ENCODE measurements at regions not wholly inside any gene's neighbourhood (a gene's known extent, or its start where the extent isn't known, plus 50 kb on each side); places are given as distances from the start of the nearest gene placed in this dataset.
"Not testable (repeated sequence)": the region's sequence is repeated elsewhere in the genome, so short reads cannot be mapped to it uniquely, and the experiment has no call there.

DNA sequence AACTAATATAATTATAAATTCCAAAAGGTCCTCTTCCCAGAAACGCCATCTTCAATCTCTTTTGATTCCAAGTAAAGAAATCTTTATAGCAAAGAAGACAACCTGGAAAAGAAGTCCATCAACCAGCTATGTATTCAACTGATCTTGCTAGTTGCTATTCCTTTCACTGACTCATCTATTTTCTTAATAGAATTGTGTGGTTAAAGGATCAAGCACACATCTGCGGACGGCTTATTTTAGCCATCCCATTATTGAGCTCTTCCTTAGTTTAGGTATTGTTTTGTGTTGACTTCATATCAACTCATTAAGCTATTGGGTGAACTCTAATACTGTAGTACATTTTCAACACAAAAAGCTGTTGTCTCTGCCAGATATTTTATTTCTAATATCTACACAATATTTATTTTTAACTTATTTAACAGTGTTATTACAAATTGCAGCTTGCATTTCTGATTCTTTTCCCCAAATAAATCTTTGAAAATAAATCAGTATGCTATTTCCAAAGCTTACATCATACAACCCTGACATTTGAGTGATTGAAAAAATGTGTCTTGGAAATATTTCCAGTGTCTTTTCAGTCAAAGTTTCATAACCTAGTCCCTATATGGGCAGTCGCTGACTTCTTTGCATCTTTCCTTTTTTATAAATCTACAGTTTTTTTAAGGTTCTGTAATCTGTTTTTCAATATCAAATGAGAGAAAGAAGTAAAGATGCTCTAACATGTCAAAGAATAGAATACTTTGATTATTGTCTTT, 158.8 kb upstream of the SPRY2 start:
- DNase-seq: no peak

DNA sequence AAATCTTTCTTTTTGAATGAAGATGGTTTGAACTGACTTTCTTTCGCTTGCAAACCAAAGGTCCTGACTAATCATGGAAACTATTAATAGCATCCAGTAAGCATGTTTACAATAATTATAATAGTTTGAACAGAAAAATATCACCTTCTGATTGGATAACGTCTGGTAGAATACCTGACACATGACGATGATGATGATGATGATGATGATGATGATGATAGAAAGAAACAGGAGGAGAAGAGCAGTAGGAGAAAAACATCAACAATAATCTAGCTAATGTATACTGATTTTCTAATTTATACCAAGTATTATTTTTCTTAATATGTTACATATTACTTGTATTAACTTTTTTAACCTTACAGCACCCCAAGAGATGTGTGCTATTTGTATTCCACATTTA, 157.5 kb upstream of the SPRY2 start:
- DNase-seq: no peak

DNA sequence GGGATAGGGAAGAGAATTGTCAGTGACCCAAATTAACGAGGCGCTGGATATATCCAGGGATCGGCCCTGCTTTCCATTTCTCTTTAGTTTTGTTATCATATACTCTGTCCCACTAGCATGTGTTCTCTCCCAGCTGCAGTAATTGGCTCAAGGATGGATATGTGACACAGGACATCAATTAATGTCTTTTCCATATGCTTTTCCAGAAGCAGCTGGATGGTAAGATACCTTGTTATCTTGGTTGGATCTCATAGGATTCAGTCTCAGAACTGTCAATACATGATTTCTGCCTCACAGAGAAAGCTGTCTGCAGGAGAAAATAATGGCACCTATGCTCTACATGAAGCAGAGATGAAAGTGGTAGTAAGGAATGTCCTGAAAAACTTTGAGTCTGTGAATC, 157.1 kb upstream of the SPRY2 start:
- DNase-seq: no peak

DNA sequence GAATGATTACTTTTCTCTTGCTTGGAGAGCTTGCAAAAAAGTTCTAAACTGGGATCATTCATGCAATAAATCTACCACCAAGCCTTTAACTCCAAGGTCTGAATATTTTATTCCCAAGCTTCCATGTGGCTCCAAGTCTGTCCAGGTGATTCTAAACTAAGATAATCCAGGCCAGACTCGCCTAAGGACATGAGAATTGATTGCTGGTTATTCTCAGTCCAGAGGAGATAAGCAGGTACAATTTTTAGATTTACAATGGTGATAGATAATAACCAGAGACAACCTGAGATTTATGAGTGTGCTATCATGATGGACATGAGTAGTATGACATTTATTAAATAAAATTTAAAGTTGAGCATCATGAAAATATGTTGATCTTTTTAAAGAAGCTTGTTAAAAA, 156.5 kb upstream of the SPRY2 start:
- DNase-seq: no peak

DNA sequence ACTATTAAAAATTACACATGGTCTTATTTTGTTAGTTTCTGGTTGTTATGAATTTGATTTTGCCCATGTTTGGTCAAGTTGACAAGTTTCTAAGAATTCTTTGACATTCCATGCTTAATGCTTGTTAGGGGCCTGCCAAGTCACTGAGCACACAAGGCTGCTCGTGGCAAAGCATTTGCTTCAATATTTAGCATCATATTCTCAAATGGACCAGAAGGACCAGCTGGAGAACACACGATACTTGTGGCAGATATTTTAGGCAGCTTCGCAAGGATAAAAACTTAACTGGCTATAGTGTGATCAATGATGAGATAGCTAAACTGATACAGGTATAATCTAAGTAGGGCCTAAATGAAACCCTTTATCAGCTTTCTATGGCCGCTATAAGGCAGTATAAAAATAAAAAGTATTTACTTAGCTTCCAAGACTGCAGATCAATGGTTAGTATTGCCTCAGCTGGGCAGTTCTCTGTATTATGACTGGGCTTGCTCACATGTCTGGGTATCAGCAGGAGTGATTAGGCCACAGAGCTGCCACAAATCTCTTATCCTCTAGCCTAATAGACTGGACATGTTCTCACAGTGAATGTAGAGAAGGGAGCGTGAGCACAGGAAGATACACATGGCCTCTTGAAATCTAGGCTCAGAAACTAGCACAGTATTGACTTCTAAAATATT, 155.9 kb upstream of the SPRY2 start:
- DNase-seq: no peak

DNA sequence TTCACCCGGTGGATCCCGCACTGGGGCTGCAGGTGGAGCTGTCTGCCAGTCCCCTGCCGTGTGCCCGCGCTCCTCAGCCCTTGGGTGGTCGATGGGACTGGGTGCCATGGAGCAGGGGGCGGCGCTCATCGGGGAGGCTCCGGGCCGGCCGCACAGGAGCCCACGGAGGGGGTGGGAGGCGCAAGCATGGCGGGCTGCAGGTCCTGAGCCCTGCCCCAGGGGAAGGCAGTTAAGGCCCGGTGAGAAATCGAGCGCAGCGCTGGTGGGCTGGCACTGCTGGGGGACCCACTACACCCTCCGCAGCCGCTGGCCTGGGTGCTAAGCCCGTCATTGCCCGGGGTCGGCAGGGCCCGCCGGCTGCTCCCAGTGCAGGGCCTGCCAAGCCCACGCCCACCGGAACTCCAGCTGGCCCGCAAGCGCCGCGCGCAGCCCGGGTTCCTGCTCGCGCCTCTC, 149.6 kb upstream of the SPRY2 start:
- not testable (repeated sequence) for DNase-seq

DNA sequence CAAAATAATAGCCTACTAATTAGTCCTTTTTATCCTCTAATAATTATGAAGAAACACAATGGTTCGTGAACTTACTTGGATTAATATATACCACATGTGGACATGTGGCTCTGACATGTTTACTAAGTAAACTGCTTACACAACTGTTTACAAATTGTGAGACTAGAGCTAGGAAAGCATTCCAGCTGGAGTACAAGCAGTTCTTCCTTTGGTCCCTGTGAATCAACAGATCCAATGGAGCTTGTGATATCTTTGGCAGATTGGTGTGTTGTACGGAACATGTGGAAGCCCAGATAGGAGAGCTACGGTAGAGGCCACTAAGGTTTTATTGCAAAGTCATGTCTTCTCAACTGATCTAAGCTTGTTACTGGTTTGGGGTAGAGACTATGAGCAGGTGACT, 145.5 kb upstream of the SPRY2 start:
- DNase-seq: no peak

DNA sequence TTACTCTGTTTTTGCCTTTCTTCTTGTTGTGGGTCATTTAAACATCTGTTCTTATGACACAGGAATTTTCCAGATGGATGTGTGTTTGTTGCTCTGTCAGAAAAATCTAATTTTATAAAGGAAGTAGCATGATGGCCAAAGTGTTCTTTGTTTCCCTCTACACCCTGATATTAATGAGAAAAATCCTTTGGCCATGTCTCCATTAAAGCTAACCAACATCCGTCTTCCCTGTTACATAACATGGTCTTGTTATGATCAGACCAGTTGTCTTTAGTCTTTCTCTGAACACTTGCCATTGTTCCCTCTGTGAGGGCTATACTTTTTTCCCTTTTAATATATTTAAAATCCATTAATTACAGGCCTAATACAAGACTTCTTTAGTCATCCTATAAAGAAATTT, 142.2 kb upstream of the SPRY2 start:
- DNase-seq: no peak

DNA sequence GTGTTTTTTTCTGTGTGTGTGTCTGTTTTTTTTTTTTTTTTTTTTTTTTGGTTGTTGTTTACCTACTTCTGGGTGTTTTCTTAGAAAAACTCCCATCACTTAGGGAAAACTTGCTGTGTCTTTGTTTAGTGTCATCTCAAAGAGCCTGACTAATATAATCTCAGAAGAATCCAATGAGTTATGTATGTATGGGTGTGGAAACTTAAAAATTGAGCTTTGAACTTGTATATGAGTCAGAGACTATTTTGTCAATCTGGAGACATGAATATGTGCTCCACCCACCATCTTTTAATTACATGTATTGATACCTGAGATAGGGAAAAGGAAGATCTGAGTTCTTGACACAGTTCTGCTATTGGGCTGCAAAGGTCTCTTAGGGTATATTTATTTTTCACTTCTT, 140.7 kb upstream of the SPRY2 start:
- no peak for DNase-seq

DNA sequence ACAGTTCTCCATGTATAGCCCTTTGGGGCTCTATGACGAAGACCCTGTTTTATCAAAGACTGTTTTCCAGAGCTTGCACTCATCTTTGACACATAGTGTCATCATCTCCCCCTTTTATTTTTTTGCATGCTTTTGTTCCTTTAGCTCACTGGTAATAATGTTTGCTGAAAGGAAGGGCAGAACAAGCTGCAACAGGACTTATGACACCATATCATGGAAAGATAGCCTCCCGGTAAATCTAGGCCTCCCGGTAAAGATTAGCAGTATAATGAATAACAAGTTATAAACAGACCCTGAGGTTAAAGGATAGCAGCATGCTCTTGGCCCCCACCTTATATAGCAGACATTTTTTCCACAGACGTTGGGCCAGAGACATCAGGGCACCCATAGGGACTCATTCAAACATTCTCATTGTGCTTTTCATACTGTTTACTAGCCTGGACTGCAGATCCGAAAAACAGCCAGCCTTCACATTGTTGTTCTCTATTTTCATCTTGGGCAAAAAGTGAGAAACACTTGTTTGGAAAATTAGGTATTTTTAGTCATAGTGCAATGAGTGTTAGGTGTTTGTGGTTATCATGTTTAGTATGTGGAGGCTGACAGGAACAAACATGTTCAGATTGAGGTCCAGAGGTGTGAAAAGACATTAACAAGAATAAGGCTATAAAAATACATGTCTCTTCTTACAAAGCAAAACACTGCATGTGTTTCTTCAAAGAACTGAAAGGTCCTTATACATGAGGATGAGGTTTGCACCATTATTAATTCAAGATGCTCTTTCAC, 136.9 kb upstream of the SPRY2 start:
- no peak for DNase-seq

DNA sequence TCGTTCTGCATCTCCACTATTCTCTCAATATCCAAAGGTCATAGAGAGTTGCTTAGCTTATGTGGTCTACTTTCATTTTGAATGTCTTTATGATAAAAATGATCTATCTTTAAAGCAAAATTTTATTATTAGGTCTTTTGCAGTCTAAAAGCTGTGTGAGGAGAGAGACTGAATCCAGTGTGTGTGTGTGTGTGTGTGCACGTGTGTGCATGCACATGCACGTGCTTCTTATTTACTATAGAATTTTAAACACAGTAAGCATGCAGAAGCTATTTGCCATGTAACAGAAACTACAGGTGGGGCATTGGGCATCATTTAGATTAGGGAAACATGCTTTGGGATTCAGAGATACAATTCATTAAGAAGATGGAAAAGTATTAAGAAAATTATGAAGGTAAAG, 136.0 kb upstream of the SPRY2 start:
- DNase-seq: no peak

DNA sequence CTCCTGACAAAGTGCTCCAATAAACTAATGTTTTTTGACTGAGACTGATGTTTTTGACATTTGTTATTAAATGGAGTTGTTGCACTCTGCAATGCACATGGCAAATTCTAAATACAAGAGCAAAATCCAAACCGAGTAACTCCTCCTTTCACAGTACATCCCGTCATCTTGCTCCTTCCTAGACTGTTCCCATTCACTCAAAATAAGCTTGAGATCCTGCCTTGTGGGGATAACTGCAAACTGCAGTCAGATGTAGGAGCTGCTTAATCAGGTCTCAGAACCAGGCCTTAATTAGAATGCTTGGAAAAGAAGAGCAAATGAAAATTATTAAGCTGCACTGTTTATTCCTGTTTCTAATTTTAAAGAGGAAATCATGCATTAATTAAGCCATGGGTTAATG, 134.8 kb upstream of the SPRY2 start:
- no peak for DNase-seq

DNA sequence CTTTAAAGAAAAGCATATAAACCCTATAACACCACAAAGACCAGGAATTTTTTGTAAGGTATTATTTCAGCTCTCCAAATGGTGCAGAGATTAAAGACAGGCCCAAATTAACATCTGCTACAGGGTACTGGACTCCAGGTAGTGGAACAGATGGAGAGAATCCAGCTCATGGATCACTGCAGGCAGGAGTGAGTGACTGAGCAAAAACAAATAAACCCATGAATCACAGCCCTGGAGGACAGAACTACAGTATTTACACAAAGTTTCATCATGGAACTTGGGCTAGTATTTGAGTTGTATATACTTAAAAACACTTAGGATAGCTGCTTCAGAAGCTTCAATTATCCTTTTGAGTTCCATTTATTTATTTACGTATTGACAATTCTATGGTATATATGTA, 132.8 kb upstream of the SPRY2 start:
- DNase-seq: no peak

DNA sequence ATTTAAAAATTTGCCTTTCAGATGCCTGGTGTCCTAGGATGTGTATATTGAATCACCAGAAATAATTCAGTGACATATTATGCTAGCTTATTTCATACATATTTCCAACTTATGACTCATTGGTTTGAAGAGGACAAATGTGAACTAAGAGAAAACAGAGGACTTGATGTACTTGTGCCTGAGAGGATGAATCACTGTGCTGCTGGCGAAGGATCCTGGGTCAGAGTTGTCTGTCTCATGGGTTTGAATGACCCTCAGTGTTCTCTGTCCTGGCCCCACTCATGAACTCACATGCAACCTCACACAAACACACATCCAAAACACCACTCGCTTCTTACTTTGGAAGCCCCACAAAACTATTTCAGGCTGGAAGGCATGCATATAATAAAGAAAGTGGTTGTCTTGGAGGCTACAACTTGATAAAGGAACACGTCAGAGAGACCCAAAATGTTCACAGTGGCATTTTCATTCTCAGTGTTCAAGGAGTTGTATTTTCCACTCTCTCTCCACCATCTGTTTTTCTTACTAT, 129.0 kb upstream of the SPRY2 start:
- DNase-seq: no peak

DNA sequence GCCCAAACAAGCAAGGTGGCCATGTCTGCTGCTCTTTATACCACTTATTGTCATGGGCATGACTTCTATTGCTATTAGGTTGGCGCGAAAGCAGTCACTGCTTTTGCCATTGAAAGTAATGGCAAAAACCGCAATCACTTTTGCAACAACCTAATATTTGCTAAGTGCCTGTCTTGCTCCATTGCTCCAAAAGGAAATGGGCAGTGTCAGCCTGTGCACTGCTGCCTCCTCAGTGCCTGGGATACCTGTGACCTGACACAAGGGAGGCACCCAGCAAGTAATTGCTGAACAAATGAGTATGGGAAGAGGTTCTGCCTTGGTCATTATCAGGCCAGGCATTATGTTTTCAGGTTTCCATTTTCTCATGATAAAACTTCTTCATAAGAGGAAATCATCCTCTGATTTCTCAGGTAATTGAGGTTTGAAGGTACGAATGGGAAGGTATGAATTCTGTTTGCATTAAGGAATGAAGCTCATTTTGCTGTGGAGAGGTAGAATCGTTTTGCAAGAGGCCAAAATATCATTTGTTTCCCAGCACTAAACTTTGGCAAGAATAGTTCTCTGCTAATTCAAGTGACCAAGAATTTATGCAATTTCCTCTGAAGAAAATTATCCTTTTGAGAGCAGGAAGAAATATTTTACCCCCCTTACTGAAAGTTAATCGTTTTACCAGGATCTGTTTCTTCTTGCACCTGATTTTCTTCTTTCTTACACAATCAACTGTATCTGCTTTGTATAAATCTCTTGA, 128.4 kb upstream of the SPRY2 start:
- no peak for DNase-seq

DNA sequence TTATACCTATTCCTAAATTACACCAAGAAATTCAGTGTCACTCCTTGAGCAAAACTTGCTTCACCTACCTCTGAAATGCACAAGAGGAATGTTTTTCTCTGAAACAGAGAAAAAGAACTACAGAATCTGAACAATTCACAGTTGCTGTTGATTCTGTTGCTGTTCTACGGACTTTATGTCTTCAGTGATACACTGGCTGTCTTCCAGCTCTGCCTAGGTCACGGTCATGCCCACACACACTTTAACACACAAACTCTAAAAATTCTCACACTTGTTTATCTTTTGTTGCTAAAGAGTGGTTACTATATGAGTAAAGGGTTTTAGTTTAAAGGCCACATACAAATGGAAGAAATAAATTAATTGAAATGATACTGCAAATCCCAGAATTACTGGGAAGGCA, 124.4 kb upstream of the SPRY2 start:
- DNase-seq: no peak

DNA sequence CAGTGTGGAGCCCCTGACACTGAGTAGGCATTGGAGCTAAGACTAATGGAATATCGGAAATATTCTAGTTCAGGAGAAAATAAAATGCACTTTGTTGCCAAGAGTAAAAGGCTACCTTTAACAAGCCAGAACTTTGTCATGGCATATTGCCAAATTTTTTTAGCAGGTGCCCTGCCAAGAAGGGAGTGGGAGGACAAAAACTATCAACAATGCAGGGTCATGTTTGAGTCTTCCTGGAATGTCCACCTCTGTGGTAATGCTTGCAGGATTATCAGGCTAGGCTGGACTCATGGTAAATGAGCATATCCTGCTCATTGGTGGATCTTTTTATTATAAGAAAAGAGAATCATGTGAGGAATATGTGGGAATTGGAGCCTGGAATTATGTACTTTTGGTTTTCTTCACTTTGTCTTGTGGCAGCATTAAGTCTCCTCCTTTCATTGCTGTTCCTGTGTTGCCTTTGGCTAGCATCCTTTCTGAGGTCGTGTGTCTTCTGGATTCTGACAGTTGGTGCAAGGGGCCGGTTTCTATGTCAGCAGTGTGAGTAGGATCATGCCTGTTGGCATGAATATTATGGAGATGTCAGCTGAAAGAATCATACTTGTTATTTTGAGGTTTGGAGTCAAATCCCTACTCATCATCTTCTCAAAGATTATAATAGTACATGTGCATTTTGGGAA, 122.9 kb upstream of the SPRY2 start:
- no peak for DNase-seq

DNA sequence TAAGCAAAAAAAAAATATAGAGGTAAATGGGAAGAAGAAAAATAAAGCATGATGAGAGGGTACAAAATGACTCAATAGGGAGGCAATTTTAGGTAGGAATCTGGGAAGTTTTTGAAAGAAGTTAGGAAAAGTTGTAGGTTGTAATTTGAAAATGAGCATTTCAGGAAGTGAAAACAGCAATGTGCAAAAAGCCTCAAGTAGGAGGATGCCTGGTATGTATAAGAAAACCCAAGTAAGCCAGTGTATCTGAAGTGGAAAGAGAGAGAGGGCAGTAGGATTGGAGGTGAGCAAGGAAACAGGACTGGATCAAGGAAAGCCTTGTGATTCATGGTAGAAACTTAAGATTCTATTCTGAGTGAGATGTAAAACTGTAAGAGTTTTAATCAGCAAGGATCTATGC, 121.6 kb upstream of the SPRY2 start:
- no peak for DNase-seq

DNA sequence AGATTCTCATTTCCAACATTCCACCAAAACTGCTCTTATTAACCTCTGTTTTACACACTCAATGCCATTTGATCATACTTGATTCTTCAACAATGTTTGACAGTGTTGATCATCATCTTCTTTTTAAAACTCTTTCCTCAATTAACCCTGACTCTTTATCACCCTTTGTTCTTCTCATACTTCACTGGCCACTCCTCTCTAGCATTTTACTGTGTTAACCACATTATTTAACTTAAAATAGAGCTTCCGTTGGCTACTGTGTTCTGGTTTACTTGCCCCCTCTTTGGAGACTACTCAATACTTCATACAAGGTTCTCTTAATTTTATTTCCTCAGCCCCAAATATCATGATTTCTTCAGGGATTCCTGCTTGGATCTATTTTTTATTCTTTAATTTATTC, 121.1 kb upstream of the SPRY2 start:
- no peak for DNase-seq

DNA sequence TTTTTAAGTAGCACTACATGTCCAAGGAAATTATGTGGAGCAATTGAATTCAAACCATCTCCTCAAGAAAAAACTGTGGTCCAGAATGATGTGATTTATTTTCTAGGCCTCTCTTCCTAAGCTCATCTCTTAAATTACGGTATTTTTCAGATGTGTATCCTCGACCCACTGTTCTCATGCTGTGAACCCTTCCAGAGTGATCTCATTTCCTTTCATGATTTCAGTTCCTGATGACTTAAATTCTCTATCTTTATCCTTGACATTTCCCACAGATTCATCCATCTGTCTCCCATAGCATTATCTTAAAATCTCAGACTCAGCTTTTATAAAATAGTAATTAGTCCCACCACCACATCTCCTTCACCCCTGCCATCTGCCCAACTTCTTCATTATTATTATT, 117.6 kb upstream of the SPRY2 start:
- no peak for DNase-seq

DNA sequence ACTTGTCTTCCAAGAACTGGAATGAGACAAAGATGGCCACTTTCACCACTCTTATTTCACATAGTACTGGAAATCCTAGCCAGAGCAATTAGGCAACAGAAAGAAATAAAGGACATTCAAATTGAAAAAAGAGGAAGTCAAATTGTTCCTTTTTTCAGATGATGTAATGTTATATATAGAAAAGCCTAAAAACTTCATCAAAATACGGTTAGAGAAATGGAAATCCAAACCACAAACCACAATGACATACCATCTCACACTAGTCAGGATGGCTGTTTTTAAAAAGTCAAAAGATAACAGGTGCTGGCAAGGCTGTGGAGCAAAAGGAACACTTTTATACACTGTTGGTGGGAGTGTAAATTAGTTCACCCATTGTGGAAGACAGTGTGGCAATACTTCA, 113.3 kb upstream of the SPRY2 start:
- DNase-seq: no peak

DNA sequence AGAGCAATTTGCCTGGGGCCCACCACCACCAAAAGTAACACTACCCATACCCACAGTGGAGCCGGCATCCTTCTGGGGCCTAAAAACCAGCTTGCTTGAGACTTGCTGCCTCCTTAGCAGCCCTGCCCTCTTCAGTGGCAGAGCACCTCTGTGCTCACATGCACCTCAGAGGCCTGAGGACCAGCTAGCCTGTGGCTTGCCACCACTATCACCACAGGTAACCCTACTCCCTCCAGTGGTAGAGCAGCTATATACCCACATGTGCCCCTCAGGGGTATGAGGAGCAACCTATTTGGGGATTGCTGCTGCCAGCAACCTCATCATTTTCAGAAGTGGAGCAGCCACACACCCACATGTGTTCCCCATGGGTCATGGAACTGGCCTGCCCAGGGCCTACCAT, 111.4 kb upstream of the SPRY2 start:
- no peak for DNase-seq
